HG02610 (cell line): ENCODE measurements at regions not wholly inside any gene's neighbourhood (a gene's known extent, or its start where the extent isn't known, plus 50 kb on each side); places are given as distances from the start of the nearest gene placed in this dataset.

Experiments
- ATAC-seq: cut with Tn5 transposase; IDR thresholded peaks from one replicate; pipeline ENCODE4 v1.9.1; 2021; ENCODE audit warnings: mild to moderate bottlenecking, moderate library complexity; ENCODE audit not compliant: unreplicated experiment

DNA sequence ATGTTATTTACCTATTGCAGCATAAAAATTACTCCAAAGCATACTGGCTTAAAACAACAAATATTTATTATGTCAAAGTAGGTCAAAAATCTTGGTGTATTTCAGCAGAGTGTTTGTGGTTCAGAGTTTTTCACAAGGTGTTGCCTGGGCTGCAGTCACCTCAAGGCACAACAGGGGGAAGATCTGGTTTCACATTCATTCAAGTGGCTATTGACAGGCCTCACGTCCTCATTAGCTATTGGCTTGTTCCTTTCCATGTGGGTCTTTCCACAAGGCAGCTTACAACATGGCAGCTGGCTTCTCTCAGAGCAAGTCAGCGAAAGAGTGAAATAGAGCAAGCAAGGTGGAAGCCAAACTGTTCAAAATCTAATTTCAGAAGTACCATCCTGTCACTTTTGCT, 602.9 kb downstream of the OLFM4 start:
- no peak for ATAC-seq

DNA sequence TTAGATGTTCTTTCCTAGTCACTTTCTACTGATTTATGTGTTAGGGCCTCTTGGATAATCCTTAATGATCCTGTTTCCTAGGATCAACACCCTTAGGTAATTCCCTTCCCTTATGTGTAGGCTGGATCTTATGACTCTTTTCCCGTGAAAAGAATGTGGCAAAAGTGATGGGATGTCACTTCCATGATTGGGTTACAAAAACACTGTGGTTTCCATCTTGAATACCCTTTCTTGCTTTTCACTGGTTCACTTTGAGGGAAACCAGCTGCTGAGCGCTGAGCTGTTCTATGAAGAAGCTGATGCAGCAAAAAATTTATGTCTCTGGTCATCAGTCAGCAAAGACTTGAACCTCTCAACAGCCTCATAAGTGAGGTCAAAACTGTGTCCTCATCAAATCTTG, 609.4 kb downstream of the OLFM4 start:
- no peak for ATAC-seq

DNA sequence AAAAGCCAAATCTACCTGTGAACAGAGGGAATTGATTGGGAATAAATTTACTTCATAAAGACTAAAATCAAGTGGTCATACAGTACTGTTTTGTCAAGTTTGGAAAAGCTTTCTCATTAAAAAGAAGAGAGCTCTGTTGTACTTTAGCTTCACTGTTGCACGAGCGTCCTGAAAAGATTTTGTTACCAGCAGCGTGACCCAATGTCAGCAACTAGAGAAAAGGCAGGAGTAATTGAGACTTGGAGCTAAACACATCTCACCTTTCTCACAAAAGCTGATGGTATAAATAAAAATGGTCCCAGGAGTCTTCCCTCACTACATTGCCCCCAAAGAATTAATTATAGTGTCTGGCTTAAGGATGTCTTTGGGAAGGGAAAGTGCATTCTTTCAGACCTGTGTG, 613.7 kb downstream of the OLFM4 start:
- no peak for ATAC-seq

DNA sequence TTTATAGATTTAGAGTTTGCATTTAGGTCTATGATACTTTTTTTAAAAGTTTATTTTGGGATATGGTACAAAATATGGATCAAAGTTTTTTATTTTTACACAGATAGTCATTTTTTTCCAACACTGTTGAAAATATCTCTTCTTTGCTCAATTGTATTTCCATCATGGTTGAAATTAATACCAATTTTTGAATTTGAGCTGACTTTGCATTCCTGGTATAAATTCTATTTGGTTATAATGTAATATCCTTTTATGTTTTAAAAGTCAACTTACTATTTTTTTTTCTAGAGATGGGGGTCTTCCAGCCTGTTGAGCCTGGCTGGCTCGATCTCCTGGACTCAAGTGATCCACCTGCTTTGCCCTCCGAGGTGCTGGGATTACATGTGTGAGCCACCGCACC, 620.1 kb downstream of the OLFM4 start:
- ATAC-seq: no peak

DNA sequence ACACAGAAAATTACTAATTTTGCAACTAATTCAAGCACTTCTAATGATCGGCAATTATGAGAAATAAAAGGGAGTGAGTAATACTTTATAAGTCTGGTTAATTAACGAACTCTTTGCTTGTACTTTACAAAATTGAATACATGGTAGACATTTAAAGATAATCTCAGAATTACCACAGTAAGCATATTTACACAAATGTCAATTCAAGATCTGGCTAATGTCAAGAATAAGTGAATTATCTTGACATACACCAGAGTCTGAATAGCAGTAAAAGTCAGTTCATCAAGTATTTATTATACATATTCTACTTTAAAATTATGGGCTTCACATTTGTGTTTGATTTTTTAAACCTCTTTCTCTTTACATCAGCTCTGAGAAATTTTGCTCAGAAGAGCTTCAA, 643.4 kb downstream of the OLFM4 start:
- ATAC-seq: no peak

DNA sequence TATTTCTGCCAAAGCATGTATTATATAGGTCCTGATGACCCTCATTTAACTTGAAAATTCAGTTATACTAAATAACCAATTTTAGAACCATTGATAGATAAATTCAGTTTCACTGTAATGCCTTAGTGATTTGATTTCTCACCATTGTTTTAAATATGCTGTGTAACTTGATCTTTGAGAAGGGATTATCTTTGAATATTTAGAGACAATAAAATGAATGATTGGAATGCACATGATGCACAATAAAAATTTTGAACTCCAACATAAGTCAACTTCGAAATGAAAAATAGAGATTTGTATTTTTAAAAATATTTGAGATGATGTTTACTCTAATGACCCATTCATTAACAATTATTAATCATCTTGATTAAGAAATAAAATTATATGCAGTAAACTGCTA, 654.5 kb downstream of the OLFM4 start:
- no peak for ATAC-seq

DNA sequence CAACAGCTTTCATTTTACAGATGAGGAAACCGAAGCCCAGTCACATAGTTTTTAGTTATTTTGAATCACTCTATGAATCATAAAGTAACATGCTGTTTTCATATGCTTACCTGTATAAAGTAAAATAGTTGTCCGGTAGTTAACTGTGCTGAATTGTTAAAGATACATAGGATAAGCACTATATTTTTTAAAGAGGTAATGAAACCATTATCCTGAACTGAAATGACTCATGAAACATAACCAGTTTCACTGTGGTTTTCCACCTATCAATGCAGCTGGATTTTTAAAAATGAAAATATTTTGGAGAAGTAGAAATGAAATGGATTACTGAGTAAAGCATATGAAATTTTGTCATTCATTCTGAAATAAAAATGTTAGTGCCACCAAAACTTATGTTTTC, 655.0 kb downstream of the OLFM4 start:
- ATAC-seq: no peak

DNA sequence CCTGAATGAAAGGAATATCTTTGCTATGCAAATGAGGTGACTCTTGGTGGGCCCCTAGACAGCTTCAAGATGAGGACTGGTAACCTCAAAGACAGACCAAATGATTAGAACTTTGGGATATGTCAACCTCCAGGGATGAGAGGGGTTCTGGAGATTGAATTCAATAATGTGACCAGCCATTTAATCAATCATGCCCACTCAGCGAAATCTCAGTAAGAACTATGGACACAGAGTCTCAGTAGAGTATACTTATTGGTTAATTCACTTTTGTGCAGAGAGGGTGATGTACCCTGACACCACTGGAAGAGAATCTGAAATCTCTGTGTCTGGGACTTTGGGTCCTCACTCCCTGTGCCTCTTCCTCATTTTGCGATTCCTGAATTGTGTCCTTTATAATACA, 662.8 kb downstream of the OLFM4 start:
- no peak for ATAC-seq

DNA sequence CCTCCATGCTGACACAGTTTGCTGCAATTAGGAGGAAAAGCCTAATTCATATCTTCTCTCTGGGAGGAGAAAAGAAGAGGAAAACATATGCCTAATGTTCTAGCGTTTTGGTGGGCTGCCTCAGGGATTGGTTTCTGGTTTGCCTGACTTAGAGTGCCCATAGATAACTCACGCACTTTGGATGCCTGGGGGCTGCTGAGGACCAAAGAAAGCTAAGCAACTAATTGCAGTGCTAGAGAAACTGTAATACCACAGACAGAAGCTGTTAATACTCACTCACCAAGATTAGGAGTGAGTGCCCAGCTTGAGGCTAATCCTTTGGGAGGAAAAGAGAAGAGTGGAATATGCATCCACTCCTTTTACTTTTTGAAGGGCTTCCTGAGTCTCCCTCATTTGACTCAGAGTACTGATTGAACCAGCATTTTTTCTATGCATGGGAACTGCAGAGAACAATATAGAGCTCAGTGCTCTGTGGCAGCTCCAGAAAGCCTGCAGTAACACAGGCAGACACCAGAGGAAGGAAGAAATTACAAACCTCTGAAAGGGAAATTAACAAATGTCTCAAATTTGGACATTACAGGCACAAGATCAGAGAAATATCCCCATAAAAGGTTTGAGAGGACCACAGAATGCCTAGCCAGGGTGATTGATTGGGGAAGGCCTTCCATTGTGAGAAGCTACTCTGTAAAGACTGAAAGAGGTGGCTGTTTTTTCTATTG, 666.4 kb downstream of the OLFM4 start:
- ATAC-seq: no peak

DNA sequence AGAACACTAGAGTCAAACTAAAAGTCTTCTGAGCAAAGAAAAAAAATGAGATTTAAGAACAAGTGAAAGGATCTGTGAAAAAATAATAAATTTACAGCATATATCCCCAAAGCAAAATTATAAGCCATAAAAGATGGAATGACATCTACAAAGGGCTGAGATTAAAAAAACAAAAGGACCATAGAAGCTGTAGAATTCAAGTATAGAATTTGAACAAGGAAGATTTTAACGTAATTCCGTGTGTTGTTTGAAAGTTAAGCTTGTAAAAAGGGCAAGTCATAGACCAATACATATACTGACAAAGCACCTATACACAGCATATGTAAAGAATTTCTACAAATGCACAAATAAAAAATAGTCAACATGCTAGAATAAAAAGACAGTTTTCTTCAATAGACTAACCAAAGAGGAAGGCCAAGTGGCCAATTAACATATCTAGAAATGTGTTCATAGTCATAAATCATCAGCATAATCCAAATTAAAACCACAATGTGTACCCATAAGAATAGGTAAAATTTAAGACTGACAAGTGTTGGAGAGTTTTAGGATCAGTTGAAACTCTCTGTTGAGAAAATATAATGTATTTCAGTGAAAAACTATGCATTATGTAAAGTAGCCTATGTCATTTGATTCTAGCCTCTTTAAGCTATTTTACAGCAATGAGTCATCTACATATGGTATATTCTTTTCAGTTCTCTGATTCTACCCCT, 674.9 kb downstream of the OLFM4 start:
- no peak for ATAC-seq

DNA sequence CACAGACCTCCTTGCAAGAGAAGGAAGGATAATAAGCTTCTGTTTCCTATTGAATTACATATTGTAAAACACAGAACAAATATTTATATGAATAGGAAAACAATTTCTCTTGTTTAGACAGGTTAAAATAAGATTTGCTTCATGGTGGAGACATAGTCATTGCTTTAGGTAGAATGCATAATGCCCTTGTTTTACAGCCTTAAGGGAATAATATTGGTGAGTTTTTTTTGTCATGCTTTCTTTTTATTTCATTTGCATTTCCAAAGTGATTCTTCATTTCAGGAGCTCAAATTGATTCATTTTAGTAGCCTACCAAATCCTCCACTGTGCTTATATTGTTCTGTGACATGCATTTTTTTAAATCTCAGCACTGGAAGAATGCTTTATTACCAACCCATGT, 690.7 kb downstream of the OLFM4 start:
- no peak for ATAC-seq

DNA sequence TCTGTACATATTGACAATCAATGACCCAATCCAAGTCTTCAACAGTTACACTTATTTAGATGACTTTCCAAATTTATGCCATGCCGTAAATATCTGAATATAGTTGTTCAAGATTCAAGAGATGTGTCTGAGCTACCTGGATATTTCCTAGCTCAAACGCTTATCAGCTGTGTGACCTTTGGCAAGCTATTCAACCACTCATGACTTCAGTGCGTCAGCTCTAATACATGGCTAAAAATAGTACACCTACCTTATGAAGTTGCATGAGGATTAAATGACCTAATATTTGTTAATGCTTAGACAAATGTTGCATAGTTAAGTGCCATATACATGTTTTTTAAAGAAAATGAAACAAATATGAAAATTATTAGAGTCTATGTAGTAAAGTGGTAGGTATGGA, 704.1 kb downstream of the OLFM4 start:
- ATAC-seq: no peak

DNA sequence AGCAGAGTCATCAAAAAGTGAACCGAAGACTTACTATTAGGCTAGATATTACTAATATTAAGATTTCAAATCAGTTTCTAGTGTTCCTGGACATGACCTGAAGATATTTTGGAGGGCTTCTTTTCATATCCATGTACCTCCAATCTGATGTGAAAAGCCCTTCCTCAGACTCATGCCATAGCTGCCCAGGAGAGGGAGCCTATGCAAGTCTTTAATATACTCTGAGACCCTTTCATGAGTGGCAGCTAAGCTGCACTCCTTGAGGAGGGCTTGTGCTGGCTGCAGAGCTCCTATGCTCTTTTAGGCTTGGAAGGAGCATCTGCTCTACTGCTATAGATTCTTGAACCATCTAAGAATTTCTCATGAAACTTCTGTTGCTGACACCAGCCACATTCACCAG, 715.3 kb downstream of the OLFM4 start:
- no peak for ATAC-seq

DNA sequence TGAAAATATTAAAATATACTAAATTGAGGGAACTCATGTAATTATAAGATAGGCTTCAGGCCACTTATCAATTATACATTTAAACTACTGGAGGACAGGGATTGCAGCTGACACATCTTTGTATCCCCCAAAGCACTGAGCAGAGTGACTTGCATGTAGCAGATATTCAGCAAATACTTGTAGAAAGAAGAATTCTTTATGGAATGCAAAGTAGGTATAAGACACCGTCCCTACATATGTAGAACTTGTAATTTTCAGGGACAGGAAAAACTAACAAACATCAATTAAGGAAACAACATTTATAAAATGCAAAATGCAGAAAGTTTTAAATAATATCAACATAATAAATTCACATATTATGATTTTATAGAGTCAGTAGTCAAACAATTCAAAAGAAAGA, 719.2 kb downstream of the OLFM4 start:
- no peak for ATAC-seq

DNA sequence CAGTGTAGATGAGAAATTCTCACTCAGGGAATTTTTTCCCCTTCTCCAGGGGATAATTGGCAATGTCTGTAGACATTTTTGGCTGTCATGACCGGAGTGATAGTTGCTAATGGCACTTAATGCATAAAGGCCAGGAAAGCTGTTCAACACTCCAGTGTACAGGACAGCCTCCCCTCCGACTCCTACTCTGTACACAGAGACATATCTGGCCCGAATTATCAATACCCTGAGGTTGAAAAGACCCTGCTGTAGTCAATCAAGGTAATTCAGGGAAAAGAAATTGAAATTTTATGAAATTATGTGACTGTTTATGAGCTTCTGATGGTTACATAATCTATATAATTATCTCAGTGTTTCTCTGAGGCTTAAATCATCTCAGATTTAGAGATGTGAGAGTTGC, 720.7 kb downstream of the OLFM4 start:
- ATAC-seq: no peak

DNA sequence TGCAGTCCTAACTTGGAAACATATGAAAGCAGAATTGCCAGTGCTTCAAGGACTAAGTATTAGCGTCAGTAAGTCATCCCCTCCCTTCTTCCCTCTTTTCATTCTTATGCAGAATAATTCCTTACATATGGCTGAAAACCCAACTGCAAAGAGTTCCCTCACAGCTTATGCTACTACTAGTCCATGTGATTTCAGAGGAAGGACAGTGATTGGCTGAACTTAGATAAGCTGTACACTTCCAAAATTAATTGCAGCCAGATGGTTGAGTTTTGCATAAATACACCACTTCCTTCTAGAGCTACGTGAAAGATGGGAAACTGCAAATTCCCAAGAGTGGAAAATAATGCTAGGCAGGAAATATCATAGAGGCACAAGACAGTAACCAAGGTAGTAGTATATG, 730.4 kb downstream of the OLFM4 start:
- ATAC-seq: no peak

DNA sequence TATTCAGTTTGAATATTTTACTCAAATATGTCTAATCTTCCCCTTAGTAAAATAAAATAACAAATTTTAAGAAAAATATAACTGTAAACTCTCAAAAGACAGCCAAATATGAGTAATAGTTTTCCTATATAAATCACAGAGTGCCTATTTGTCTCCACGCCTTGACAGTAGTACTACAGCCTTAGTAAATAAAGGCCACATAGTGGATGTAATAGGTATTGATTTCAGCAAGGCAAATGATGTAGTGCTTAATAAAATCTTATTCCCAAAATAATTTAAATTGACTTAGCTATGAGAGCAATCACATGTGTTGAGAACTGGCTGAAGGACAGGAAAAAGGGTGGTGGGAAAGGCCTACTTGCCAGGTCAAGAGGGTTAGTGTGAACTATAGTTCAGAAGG, 747.2 kb downstream of the OLFM4 start:
- ATAC-seq: no peak

DNA sequence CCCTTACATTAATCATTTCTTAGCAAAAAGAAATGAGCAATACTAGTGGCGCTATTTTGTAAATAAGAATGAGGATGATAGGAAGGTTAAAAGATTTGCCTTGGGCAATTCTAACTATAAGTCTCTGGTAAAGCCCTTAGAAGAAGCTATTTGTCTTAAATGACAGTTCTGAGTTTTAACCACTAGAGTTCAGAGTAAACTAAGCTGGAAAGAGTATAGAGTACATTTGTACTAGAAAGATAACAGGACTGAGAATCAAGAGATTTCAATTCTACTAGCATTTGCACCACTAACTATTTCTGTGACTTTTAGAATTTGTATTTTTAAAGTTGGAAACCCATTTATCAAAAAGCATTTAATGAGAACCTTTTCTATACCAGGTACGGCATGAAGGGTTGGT, 750.3 kb downstream of the OLFM4 start:
- no peak for ATAC-seq

DNA sequence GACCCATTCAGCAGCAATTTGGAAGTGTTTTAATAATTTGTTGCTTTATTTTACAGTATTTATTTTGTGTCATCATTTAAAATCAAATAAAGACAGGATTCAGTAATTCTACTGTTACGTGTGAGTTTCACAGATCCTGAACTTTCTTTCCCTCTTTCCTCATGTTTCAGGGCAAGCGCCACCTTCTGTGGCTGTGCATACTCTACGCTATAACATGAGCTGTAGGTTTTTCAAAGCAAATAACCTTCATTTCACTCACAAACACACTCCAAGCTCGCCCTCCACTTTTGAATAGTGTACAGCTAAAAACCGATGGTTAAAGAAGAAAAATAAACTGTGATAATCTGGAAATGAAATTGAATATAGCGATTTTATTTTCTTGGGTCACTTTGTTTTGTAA, 753.3 kb downstream of the OLFM4 start:
- ATAC-seq: no peak

DNA sequence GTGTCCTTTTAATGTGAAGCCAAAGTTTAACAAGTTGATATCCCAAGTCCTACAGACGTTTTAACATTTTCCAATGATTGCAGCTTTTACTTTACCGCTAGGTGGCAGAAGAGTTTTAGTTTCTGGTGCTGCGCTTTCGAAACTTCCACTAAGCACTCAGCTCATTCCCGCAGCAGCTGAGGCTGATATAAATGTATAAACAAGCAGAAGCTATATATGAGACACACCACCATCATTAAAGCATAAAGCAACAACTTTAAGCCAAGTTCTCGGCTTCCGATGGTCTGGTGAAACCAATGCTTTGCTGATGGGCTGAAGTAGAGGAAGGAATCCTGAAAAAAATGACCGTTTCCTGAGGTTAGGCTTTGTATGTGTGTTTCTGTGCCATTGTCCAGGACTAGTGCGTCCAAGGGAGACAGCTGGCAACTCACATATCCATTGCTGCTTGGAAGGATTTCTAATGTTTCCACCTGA, 753.9 kb downstream of the OLFM4 start:
- peak; percentile 64 for ATAC-seq

DNA sequence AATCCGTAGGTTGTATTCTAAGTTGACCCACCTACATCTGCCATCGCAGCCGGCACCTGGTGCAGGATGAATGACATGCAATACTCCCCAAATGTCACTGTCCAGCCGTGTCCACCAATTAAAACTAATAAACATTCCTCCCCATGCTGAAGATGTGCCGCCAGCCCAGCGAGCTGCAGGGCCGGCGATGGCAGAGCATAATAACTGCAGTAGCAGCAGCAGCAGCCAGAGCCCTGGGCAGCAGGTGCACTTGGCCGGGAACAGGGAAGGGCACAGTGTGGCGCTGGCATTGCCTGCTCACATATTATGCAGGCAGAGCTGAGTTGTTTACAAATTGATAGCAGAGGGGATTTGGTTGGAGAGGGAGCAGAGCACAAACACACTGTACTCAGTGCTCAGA, 754.9 kb downstream of the OLFM4 start:
- ATAC-seq: no peak

DNA sequence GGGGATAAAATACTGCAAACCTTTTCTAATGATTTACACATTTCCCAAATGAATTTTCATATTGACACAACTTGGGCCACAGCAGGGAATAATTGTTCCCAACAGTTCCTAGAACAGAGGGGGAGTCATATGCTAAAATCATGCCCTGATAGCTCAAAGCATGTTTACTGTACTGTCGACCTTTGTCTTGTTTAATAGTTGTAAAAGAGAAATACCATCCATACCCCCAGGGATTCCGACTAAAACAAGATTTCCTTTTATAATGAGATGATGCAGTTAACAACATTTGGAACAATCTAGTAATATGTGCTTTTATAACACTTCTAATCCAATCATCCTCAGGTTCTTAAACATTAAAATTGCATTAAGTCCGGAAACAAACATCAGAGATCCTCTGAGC, 759.7 kb downstream of the OLFM4 start:
- no peak for ATAC-seq

DNA sequence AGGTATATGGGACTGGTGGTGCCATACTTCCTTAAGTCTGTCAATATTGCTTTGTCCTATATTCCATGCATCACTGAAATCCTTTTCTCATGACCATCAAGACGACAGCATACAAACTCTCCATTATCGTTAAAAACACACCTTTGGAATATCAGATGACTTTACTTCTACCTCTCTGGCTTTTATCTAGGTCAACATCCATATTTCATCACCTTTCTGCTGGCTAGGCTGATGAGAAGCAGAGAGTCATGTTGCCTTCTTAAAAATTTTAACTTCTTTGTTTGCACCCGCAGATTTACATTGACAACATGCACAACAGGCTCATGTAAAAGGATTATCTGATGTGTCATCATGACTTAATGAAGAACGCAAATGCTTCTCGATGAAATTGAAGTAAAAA, 771.4 kb downstream of the OLFM4 start:
- ATAC-seq: no peak
